ENCODE measurements at regions not wholly inside any gene's neighbourhood (a gene's known extent, or its start where the extent isn't known, plus 50 kb on each side); places are given as distances from the start of the nearest gene placed in this dataset.

DNA sequence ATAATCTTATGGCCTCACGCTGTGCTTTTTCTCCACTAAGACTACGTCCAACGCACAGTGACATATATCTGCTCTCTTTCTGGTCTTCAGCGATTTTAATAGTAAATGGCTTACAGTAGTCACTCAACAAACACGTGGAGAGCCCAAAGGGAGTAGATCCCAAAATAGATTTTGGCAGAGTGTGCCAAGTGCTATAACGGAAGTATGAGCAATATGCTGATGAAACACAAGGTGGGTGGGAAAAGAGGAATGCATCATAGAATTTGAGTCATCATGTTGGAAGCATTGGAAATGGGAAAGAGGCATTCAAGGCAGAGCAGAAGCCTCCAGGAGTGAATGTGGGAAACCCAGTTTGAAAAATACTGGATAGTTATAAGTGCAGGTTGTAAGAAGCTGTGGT, 129.1 kb upstream of the LDB2 start:
- TF ChIP-seq GATA2 (IDR thresholded peaks at IDR 0.05; ENCODE audit: low read depth, low read length): no peak
- no peak for TF ChIP-seq GATA3 (IDR thresholded peaks at IDR 0.05; ENCODE audit: low read depth, low read length)
